Spleen (tissue), 3 donors: ENCODE measurements at regions not wholly inside any gene's neighbourhood (a gene's known extent, or its start where the extent isn't known, plus 50 kb on each side); places are given as distances from the start of the nearest gene placed in this dataset.

Experiments used
- POLR2A ChIP-seq, 3 donors: fragments of 450-650 bp; IDR thresholded peaks; one replicate each; pipeline ENCODE4 v1.5.1; 2017; ENCODE audit warnings: antibody characterized with exemption in 3 of 3, mild to moderate bottlenecking in 1 of 3
- POLR2AphosphoS5 ChIP-seq, 3 donors: sonication (generic); formaldehyde crosslinking; IDR thresholded peaks; one replicate each; pipeline ENCODE4 v1.5.1; 2017; ENCODE audit warnings: antibody characterized with exemption in 3 of 3

- TF ChIP-seq POLR2A (IDR thresholded peaks at IDR 0.05): no peak
- TF ChIP-seq POLR2AphosphoS5 (IDR thresholded peaks at IDR 0.05): no peak
Observed at GRCh38 chr5:171571663-171572062, 152.2 kb downstream of the FGF18 start.
